ENCODE measurements at regions not wholly inside any gene's neighbourhood (a gene's known extent, or its start where the extent isn't known, plus 50 kb on each side); places are given as distances from the start of the nearest gene placed in this dataset.

DNA sequence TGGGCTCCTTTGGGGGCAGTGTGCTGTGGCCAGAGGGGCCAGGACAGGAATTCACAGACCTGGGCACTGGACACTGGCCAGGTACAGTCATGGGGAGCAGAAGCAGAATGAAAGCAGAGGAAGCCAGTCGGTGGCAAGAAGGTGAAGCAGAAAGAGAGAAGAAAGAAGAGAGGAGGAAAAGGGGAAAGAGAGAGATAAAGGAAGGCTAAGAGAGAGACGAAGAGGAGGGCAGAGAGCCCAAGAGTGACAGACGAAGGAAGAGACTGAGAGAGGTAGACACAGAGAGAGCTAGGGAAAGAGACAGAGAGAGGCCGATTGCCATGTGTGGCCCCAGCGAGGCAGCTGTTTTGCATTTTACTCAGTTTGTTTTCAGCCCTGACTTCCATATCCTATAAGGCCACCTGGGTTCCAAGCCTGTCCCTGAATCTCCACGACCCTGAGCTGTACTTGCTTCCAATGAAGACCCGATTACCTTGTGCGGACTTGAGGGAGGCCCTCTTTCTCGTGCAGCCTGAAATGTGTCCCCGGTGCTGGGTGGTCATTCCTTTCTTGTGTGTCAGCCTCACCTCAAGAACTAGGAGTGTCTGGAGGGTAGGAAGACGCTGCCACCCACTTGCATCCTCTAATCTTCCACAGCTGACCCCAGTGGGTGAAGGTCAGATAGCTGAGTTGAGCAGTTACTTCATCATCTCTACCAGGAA lies 73.9 kb downstream of the LSM3 start:
- H2AFZ ChIP-seq: no peak overlapping the region
- TF ChIP-seq, protein P1, sequence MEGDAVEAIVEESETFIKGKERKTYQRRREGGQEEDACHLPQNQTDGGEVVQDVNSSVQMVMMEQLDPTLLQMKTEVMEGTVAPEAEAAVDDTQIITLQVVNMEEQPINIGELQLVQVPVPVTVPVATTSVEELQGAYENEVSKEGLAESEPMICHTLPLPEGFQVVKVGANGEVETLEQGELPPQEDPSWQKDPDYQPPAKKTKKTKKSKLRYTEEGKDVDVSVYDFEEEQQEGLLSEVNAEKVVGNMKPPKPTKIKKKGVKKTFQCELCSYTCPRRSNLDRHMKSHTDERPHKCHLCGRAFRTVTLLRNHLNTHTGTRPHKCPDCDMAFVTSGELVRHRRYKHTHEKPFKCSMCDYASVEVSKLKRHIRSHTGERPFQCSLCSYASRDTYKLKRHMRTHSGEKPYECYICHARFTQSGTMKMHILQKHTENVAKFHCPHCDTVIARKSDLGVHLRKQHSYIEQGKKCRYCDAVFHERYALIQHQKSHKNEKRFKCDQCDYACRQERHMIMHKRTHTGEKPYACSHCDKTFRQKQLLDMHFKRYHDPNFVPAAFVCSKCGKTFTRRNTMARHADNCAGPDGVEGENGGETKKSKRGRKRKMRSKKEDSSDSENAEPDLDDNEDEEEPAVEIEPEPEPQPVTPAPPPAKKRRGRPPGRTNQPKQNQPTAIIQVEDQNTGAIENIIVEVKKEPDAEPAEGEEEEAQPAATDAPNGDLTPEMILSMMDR (IDR thresholded peaks at IDR 0.05; ENCODE audit: poor library complexity): no peak
- TF ChIP-seq EZH2 (IDR thresholded peaks at IDR 0.05; ENCODE audit: borderline replicate concordance) (no peak), EZH2phosphoT487 (IDR thresholded peaks at IDR 0.05; ENCODE audit: low read depth, severe bottlenecking, unreplicated experiment) (no peak)
- DNase-seq (ENCODE audit: low spot score): no peak
- no peaks in the 10 kb centered on the region for H3K9me3 ChIP-seq (ENCODE audit: low read depth)
- H3K4me3 ChIP-seq: no peak overlapping the region
- H3K27ac ChIP-seq: peak overlapping the region; percentile 73
- H3K36me3 ChIP-seq (replicated peaks; ENCODE audit: insufficient read depth, low read depth): no peaks in the 10 kb centered on the region
- no peaks in the 10 kb centered on the region for H3K79me2 ChIP-seq
- WGBS (ENCODE audit: low lambda C conversion rate, missing lambda C conversion rate): 83% methylated on average over 11 of the region's 11 CpGs
- peaks cover 23% of the 10 kb centered on the region for H3K4me1 ChIP-seq (ENCODE audit: insufficient read depth)
- H3K27me3 ChIP-seq: no peaks in the 10 kb centered on the region
- no peaks in the 10 kb centered on the region for H3K9me2 ChIP-seq (replicated peaks; ENCODE audit: insufficient read depth)
- H3K4me2 ChIP-seq: no peak overlapping the region
- no peaks in the 10 kb centered on the region for H4K20me1 ChIP-seq (ENCODE audit: insufficient read depth, poor library complexity, severe bottlenecking)

DNA sequence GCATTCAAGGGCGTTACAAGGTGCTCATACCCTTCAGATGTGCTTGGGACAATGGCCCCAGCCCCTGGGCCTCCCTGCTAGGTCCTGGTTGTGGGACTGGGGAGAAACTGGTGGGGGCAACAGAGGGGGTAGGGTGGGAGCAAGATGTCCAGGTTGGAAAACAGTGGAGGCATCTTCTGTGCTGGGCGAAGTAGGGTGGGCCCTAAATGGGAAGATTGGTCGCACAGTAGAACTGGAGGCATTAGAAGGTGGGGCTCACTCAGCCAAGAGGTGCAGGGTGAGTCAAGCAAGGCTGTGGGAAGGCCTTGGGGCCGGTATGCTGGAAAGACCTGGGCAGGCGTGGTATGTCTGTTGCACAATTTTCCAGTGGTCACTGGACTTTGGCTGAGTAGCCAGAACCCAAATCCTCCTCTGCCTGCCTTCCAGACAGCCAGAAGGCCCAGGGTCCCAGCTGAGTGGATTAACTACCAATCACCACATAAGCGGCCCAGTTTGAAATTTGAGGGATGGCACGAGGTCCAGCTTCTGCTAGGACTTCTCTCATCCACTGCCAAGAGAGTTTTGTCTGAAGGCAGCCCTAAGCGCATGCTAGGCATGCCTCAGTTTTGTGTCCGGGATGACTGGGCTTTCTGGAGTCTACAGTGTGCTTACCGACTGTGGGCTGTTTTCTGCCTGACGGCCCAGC lies 74.5 kb downstream of the LSM3 start:
- DNase-seq (ENCODE audit: low spot score): peak; percentile 64
- TF ChIP-seq EZH2phosphoT487 (IDR thresholded peaks at IDR 0.05; ENCODE audit: low read depth, severe bottlenecking, unreplicated experiment) (no peak), EZH2 (IDR thresholded peaks at IDR 0.05; ENCODE audit: borderline replicate concordance) (no peak)
- TF ChIP-seq, protein P1 (IDR thresholded peaks at IDR 0.05; ENCODE audit: poor library complexity): no peak
- H3K4me1 ChIP-seq (ENCODE audit: insufficient read depth): peaks cover 23% of the 10 kb centered on the region
- peak overlapping the region; percentile 73 for H3K27ac ChIP-seq
- no peaks in the 10 kb centered on the region for H3K36me3 ChIP-seq (replicated peaks; ENCODE audit: insufficient read depth, low read depth)
- H3K9me2 ChIP-seq (replicated peaks; ENCODE audit: insufficient read depth): no peaks in the 10 kb centered on the region
- H3K9me3 ChIP-seq (ENCODE audit: low read depth): no peaks in the 10 kb centered on the region
- H3K4me2 ChIP-seq: no peak overlapping the region
- no peak overlapping the region for H3K4me3 ChIP-seq
- no peak overlapping the region for H2AFZ ChIP-seq
- 80% methylated on average over 11 of the region's 11 CpGs for WGBS (ENCODE audit: low lambda C conversion rate, missing lambda C conversion rate)
- no peaks in the 10 kb centered on the region for H4K20me1 ChIP-seq (ENCODE audit: insufficient read depth, poor library complexity, severe bottlenecking)
- no peaks in the 10 kb centered on the region for H3K79me2 ChIP-seq
- no peaks in the 10 kb centered on the region for H3K27me3 ChIP-seq

DNA sequence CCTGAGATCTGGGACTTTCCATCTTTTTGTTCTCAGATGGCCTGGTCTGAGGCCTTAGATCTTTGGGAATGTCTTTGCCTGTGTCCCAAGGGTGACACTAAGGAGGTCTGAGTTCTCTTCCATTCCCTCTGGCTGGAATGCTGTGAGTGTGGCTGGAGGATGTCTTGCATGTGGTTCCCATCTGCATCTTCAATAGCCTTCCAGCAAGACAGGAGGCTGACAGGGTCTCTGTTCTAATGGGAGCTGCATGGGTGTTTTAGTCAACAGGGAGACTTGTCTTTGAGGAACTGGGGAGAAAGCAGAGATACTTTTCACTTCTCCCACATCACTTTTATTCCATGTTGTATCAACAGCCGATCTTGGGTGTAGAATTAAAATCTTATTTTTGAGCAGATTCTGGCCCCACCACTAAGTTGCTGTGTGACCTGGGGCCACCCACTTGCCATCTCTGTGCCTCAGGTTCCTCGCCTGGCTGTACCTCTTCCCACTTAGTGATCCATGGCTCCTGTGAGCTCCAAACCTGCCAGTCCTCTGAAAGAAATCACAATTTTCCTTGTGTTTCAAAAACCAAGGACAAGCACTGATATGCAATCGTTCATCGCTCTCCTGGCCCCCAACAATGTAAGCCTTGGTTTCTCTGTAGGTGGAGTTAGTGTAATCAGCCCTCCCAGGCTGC lies 75.2 kb downstream of the LSM3 start:
- no peaks in the 10 kb centered on the region for H3K9me2 ChIP-seq (replicated peaks; ENCODE audit: insufficient read depth)
- H3K4me3 ChIP-seq: no peak overlapping the region
- no peak for TF ChIP-seq EZH2 (IDR thresholded peaks at IDR 0.05; ENCODE audit: borderline replicate concordance)
- TF ChIP-seq EZH2phosphoT487 (IDR thresholded peaks at IDR 0.05; ENCODE audit: low read depth, severe bottlenecking, unreplicated experiment): no peak
- TF ChIP-seq, protein P1 (IDR thresholded peaks at IDR 0.05; ENCODE audit: poor library complexity): no peak
- WGBS (ENCODE audit: low lambda C conversion rate, missing lambda C conversion rate): 96% methylated on average over 4 of the region's 4 CpGs
- H3K27ac ChIP-seq: no peak overlapping the region
- H3K27me3 ChIP-seq: no peaks in the 10 kb centered on the region
- no peaks in the 10 kb centered on the region for H4K20me1 ChIP-seq (ENCODE audit: insufficient read depth, poor library complexity, severe bottlenecking)
- H3K9me3 ChIP-seq (ENCODE audit: low read depth): no peaks in the 10 kb centered on the region
- H3K36me3 ChIP-seq (replicated peaks; ENCODE audit: insufficient read depth, low read depth): no peaks in the 10 kb centered on the region
- no peak overlapping the region for H2AFZ ChIP-seq
- no peaks in the 10 kb centered on the region for H3K79me2 ChIP-seq
- H3K4me2 ChIP-seq: no peak overlapping the region
- no peak for DNase-seq (ENCODE audit: low spot score)
- peaks cover 21% of the 10 kb centered on the region for H3K4me1 ChIP-seq (ENCODE audit: insufficient read depth)
